Stomach (tissue), 8 donors: ENCODE measurements at regions not wholly inside any gene's neighbourhood (a gene's known extent, or its start where the extent isn't known, plus 50 kb on each side); places are given as distances from the start of the nearest gene placed in this dataset.

Experiments
- DNase-seq, 2 donors: peaks; one replicate each; pipeline versions ENCODE4 v3.0.0 to v3.0.0-alpha.2; 2013 to 2019
- H3K27ac ChIP-seq, 5 donors: fragments of 200-600 bp in 4 of 5; sonication (generic) in 4 of 5; one replicate each; pipeline ENCODE4 v1.5.1; 2013 to 2019; ENCODE audit warnings: mild to moderate bottlenecking in 1 of 5, moderate library complexity in 1 of 5
- H3K27me3 ChIP-seq, 3 donors: fragments of 200-600 bp; sonication (generic); one replicate each; pipeline ENCODE4 v1.5.1; 2017 to 2019; ENCODE audit warnings: mixed run types in 1 of 3
- H3K36me3 ChIP-seq, 4 donors: fragments of 200-600 bp; sonication (generic); 1 replicate in 3 of 4; 2 replicates in 1 of 4; pipeline ENCODE4 v1.5.1; 2016 to 2019
- H3K4me1 ChIP-seq, 4 donors: fragments of 200-600 bp; sonication (generic); one replicate each; pipeline ENCODE4 v1.5.1; 2016 to 2019
- H3K4me3 ChIP-seq, 4 donors: fragments of 200-600 bp; sonication (generic) in 3 of 4; one replicate each; pipeline ENCODE4 v1.5.1; 2016 to 2019; ENCODE audit warnings: mild to moderate bottlenecking in 1 of 4
- H3K9me3 ChIP-seq, 4 donors: fragments of 200-600 bp; sonication (generic); one replicate each; pipeline ENCODE4 v1.5.1; 2016 to 2019
- EP300 ChIP-seq: sonication (generic); formaldehyde crosslinking; IDR thresholded peaks from one replicate; pipeline ENCODE4 v1.6.1; 2017; ENCODE audit warnings: antibody characterized with exemption
- POLR2A ChIP-seq, 4 donors: fragments of 450-650 bp; IDR thresholded peaks; one replicate each; pipeline ENCODE4 v1.6.1; 2016; ENCODE audit warnings: antibody characterized with exemption in 4 of 4, control low read depth in 2 of 4, mild to moderate bottlenecking in 1 of 4, moderate library complexity in 1 of 4
- POLR2AphosphoS5 ChIP-seq, 3 donors: sonication (generic); formaldehyde crosslinking; IDR thresholded peaks; one replicate each; pipeline ENCODE4 v1.6.1; 2016; ENCODE audit warnings: antibody characterized with exemption in 3 of 3
- WGBS, 5 donors: extraction: QIAGEN DNeasy Blood & Tissue Kit in 3 of 5; methylation state at CpG; one replicate each; pipeline versions ENCODE4 v1.1.5 to v1.1.7; 2013 to 2018; 5-methylcytosine and 5-hydroxymethylcytosine counted together
- intact Hi-C: fragments of 100-400 bp; cut with DNase I; formaldehyde crosslinking; loops from one replicate; pipeline ENCODE4 v1.15.1; 2023; ENCODE audit warnings: low total_unique reads
- TF ChIP-seq, protein P1 (sequence below), 7 experiments: fragments of 450-650 bp in 4 of 7; fragments of 200-600 bp in 3 of 7; sonication (generic) in 3 of 7; IDR thresholded peaks; one replicate each; pipeline ENCODE4 v1.5.1; 2016 to 2019; ENCODE audit warnings: antibody characterized with exemption in 7 of 7, control low read depth in 2 of 7, mild to moderate bottlenecking in 1 of 7
- donor health status: healthy with polysubstance abuse.
- donor health status: Bipolar disorder and iron deficiency.
- donor health status: healthy.

DNA sequence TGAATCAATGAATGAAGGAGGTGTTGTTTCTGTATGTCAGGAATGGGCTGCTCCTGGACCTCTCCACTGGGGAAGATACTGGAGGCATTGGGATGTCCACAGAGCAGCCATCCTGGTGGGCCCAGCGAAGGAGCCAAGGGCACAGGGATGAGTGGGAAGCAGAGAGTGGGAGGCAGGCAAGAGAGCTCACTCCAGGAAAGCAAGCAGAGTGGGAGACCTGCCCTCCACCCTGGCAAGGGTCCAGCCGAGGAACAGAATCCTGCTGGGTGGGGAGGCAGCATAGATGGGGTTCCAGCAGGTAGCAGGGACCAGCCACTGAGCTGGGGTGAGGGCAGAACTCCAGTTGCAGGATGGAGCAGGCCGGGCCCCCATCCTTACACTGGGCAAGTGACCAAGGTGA, 71.9 kb upstream of the AMZ2 start:
- no peak overlapping the region for H3K4me3 ChIP-seq
- DNase-seq = no peak
- TF ChIP-seq POLR2AphosphoS5 (IDR thresholded peaks at IDR 0.05) (no peak), EP300 (no peak), POLR2A (IDR thresholded peaks at IDR 0.05) (no peak)
- TF ChIP-seq, protein P1, sequence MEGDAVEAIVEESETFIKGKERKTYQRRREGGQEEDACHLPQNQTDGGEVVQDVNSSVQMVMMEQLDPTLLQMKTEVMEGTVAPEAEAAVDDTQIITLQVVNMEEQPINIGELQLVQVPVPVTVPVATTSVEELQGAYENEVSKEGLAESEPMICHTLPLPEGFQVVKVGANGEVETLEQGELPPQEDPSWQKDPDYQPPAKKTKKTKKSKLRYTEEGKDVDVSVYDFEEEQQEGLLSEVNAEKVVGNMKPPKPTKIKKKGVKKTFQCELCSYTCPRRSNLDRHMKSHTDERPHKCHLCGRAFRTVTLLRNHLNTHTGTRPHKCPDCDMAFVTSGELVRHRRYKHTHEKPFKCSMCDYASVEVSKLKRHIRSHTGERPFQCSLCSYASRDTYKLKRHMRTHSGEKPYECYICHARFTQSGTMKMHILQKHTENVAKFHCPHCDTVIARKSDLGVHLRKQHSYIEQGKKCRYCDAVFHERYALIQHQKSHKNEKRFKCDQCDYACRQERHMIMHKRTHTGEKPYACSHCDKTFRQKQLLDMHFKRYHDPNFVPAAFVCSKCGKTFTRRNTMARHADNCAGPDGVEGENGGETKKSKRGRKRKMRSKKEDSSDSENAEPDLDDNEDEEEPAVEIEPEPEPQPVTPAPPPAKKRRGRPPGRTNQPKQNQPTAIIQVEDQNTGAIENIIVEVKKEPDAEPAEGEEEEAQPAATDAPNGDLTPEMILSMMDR (IDR thresholded peaks at IDR 0.05) = no peak
- intact Hi-C loops = loop anchor here (10.0 kb wide), 1 partner anchor 289 kb away; no protein-coding TSS in a partner anchor
- H3K27me3 ChIP-seq = no peaks in the 10 kb centered on the region
- H3K27ac ChIP-seq = no peak overlapping the region
- 69 to 97% (median 95%) methylated on average over 3 of the region's 3 CpGs for WGBS, 5 donors
- H3K36me3 ChIP-seq = no peaks in the 10 kb centered on the region
- no peaks in the 10 kb centered on the region for H3K9me3 ChIP-seq
- peaks cover 0 to 6% (median 3%) of the 10 kb centered on the region in 4 donors for H3K4me1 ChIP-seq

DNA sequence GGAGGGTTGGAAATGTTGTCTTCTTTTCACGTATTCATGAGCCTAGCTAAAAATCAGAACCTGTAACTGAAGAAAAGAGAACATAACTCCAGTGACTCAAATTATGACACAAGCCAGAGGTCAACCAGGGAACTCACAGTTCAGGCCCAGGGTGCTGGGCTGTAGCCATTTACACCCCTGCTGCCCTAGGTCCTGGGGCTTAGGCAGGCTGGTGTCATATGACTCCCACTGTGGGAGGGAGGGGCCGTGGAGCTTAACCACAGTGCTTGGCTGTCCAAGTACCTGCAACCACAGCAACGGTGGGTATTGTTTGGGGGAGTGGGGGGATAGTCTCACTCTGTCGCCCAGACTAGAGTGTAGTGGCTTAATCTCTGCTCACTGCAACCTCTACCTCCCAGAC, 71.1 kb upstream of the AMZ2 start:
- H3K27me3 ChIP-seq = no peaks in the 10 kb centered on the region
- intact Hi-C loops = loop anchor here (10.0 kb wide), 1 partner anchor 288 kb away; no protein-coding TSS in a partner anchor
- H3K36me3 ChIP-seq = no peaks in the 10 kb centered on the region
- H3K27ac ChIP-seq = no peak overlapping the region
- no peak for DNase-seq
- TF ChIP-seq EP300 (no peak), POLR2AphosphoS5 (IDR thresholded peaks at IDR 0.05) (no peak), POLR2A (IDR thresholded peaks at IDR 0.05) (no peak)
- TF ChIP-seq, protein P1 (IDR thresholded peaks at IDR 0.05) = no peak
- WGBS, 5 donors = 71 to 76% (median 72%) methylated on average over 3 to 4 of the region's 4 CpGs
- peaks cover 0 to 6% (median 3%) of the 10 kb centered on the region in 4 donors for H3K4me1 ChIP-seq
- H3K4me3 ChIP-seq = no peak overlapping the region
- no peaks in the 10 kb centered on the region for H3K9me3 ChIP-seq

DNA sequence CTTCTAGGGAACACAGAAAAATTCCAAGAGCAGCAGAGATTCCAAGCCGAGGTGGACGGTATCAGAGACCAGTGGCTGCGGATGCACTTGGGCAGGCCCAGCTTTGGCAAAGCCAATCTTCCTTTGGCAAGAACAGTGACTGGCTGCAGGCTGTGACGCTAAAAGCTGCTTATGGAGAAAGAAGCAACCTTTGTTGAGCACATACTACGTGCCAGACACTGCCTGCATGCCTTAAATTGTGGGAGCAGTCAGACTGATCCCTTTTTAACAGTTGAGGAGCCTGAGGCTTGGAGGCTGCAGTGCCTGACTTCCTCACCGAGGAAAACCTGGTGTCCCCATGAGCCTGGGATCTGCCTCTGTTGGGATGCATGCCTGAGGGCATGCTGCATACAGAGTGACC, 69.0 kb upstream of the AMZ2 start:
- WGBS, 5 donors = 75 to 94% (median 88%) methylated on average over 6 of the region's 6 CpGs
- H3K4me1 ChIP-seq = no peaks in the 10 kb centered on the region
- H3K36me3 ChIP-seq = no peaks in the 10 kb centered on the region
- H3K9me3 ChIP-seq = no peaks in the 10 kb centered on the region
- intact Hi-C loops = loop anchor here (10.0 kb wide), 1 partner anchor 286 kb away; no protein-coding TSS in a partner anchor
- TF ChIP-seq, protein P1 (IDR thresholded peaks at IDR 0.05) = no peak
- TF ChIP-seq EP300 = no peak
- TF ChIP-seq POLR2AphosphoS5 (IDR thresholded peaks at IDR 0.05) = no peak
- no peak for TF ChIP-seq POLR2A (IDR thresholded peaks at IDR 0.05)
- H3K27me3 ChIP-seq = no peaks in the 10 kb centered on the region
- H3K4me3 ChIP-seq = no peak overlapping the region
- no peak for DNase-seq
- H3K27ac ChIP-seq = no peak overlapping the region

DNA sequence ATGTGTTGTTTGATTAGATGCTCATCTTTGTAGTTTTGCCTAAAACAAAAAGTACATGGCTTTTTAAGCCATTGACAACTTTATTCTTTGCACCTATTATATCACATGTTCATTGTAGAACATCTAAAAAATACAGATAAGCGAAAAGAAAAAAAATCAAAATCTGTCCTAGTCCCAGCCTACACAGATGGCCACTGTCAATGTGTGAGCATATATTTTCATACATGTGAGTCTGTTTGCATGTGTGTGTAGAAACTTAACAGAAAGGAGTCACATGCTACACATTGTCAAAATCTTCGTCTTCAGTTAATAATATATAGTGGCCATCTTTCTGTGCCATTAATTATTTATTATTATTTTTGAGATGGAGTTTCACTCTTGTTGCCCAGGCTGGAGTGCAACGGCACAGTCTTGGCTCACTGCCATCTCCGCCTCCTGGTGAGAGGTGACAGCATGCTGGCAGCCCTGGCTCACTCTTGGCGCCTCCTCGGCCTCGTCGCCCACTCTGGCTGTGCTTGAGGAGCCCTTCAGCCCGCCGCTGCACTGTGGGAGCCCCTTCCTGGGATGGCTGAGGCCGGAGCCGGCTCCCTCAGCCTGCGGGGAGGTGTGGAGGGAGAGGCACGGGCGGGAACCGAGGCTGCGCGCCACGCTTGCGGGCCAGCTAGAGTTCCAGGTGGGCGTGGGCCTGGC, 68.5 kb upstream of the AMZ2 start:
- WGBS, 5 donors = 83 to 97% (median 95%) methylated on average over 4 to 21 of the region's 21 CpGs
- no peaks in the 10 kb centered on the region for H3K36me3 ChIP-seq
- no peak overlapping the region for H3K27ac ChIP-seq
- no peaks in the 10 kb centered on the region for H3K4me1 ChIP-seq
- H3K9me3 ChIP-seq = no peaks in the 10 kb centered on the region
- TF ChIP-seq POLR2AphosphoS5 (IDR thresholded peaks at IDR 0.05) (no peak), POLR2A (IDR thresholded peaks at IDR 0.05) (no peak), EP300 (no peak)
- TF ChIP-seq, protein P1 (IDR thresholded peaks at IDR 0.05) = no peak
- no peak for DNase-seq
- intact Hi-C loops = loop anchor here (10.0 kb wide), 1 partner anchor 285 kb away; no protein-coding TSS in a partner anchor
- H3K4me3 ChIP-seq = no peak overlapping the region
- H3K27me3 ChIP-seq = no peaks in the 10 kb centered on the region
